ENCODE measurements at regions not wholly inside any gene's neighbourhood (a gene's known extent, or its start where the extent isn't known, plus 50 kb on each side); places are given as distances from the start of the nearest gene placed in this dataset.

DNA sequence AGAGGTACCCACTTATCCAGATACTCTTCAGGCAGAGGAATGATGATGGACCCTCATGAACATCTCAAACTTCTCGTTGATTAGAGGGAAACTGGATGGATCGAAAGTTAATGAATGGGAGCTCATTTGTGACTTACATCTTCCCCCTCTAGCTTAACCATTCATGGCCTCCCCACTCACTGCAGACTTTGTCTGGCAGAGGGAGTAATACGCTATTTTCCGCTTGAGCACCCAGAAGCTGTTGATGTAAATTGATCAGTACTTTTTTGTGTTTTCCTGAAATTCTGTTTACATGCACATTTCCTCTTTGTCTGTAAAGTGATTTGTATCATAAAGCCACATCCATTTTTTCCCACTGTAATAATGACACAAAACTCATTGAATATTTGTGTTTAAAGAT is 239.1 kb upstream of the RBFOX1 start:
- Histone ChIP-seq H3K9me1 (ENCODE audit: control insufficient read depth, extremely low read depth, insufficient read depth, low read length) (no peaks in the 10 kb centered on the region), H3K27ac (ENCODE audit: control insufficient read depth, insufficient read depth, low read length) (no peak overlapping the region), H2AFZ (ENCODE audit: control insufficient read depth, low read length) (no peak overlapping the region), H3K4me3 (ENCODE audit: control insufficient read depth in 2 of 3, extremely low read depth in 1 of 3, insufficient read depth in 2 of 3, low read depth in 1 of 3, low read length in 3 of 3) (no peak overlapping the region), H3K27me3 (ENCODE audit: control insufficient read depth, extremely low read depth, insufficient read depth, low read length) (no peaks in the 10 kb centered on the region), H3K4me1 (ENCODE audit: control insufficient read depth, extremely low read depth, insufficient read depth, low read length) (no peaks in the 10 kb centered on the region), H3K9me3 (ENCODE audit: control insufficient read depth, low read depth, low read length) (peaks cover 2% of the 10 kb centered on the region), H4K20me1 (ENCODE audit: control insufficient read depth, extremely low read depth, insufficient read depth, low read length) (no peaks in the 10 kb centered on the region), H3K79me2 (ENCODE audit: control insufficient read depth, insufficient read depth, low read length) (no peaks in the 10 kb centered on the region), H3K9ac (ENCODE audit: control insufficient read depth, extremely low read depth, insufficient read depth, low read length) (no peak overlapping the region), H3K36me3 (ENCODE audit: control insufficient read depth in 2 of 2, extremely low read depth in 1 of 2, insufficient read depth in 2 of 2, low read length in 2 of 2) (no peaks in the 10 kb centered on the region), H3K4me2 (ENCODE audit: control insufficient read depth, extremely low read depth, insufficient read depth, low read depth, low read length) (no peak overlapping the region)
- TF ChIP-seq, protein P1, sequence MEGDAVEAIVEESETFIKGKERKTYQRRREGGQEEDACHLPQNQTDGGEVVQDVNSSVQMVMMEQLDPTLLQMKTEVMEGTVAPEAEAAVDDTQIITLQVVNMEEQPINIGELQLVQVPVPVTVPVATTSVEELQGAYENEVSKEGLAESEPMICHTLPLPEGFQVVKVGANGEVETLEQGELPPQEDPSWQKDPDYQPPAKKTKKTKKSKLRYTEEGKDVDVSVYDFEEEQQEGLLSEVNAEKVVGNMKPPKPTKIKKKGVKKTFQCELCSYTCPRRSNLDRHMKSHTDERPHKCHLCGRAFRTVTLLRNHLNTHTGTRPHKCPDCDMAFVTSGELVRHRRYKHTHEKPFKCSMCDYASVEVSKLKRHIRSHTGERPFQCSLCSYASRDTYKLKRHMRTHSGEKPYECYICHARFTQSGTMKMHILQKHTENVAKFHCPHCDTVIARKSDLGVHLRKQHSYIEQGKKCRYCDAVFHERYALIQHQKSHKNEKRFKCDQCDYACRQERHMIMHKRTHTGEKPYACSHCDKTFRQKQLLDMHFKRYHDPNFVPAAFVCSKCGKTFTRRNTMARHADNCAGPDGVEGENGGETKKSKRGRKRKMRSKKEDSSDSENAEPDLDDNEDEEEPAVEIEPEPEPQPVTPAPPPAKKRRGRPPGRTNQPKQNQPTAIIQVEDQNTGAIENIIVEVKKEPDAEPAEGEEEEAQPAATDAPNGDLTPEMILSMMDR (optimal IDR thresholded peaks at IDR 0.05 in 1 of 3, IDR thresholded peaks at IDR 0.05 in 1 of 3, conservative IDR thresholded peaks at IDR 0.05 in 1 of 3; ENCODE audit: extremely low read depth in 1 of 3, insufficient read depth in 2 of 3, low read length in 3 of 3), result no peak
- no peak for TF ChIP-seq EZH2 (IDR thresholded peaks at IDR 0.05; ENCODE audit: low read length)
- FAIRE-seq, result no peak
- no peak for DNase-seq (ENCODE audit: low read depth, low spot score)
- dilution Hi-C loops (cut with MboI; ENCODE audit: extremely low pct_ligation_motif_present, low sequenced_read_pairs), result no loop called here

GRCh38 chr16:7090628-7091115 is 242.0 kb upstream of the RBFOX1 start:
- Histone ChIP-seq H3K9me3 (ENCODE audit: control insufficient read depth, low read depth, low read length) (peaks cover 2% of the 10 kb centered on the region), H3K9ac (ENCODE audit: control insufficient read depth, extremely low read depth, insufficient read depth, low read length) (no peak overlapping the region), H3K27me3 (ENCODE audit: control insufficient read depth, extremely low read depth, insufficient read depth, low read length) (no peaks in the 10 kb centered on the region), H3K79me2 (ENCODE audit: control insufficient read depth, insufficient read depth, low read length) (no peaks in the 10 kb centered on the region), H3K4me3 (ENCODE audit: control insufficient read depth in 2 of 3, extremely low read depth in 1 of 3, insufficient read depth in 2 of 3, low read depth in 1 of 3, low read length in 3 of 3) (no peak overlapping the region), H3K9me1 (ENCODE audit: control insufficient read depth, extremely low read depth, insufficient read depth, low read length) (no peaks in the 10 kb centered on the region), H4K20me1 (ENCODE audit: control insufficient read depth, extremely low read depth, insufficient read depth, low read length) (no peaks in the 10 kb centered on the region), H3K27ac (ENCODE audit: control insufficient read depth, insufficient read depth, low read length) (no peak overlapping the region), H3K4me1 (ENCODE audit: control insufficient read depth, extremely low read depth, insufficient read depth, low read length) (no peaks in the 10 kb centered on the region), H3K36me3 (ENCODE audit: control insufficient read depth in 2 of 2, extremely low read depth in 1 of 2, insufficient read depth in 2 of 2, low read length in 2 of 2) (no peaks in the 10 kb centered on the region), H2AFZ (ENCODE audit: control insufficient read depth, low read length) (no peak overlapping the region), H3K4me2 (ENCODE audit: control insufficient read depth, extremely low read depth, insufficient read depth, low read depth, low read length) (no peak overlapping the region)
- DNase-seq (ENCODE audit: low read depth, low spot score) (no peak), FAIRE-seq (no peak)
- dilution Hi-C loops (cut with MboI; ENCODE audit: extremely low pct_ligation_motif_present, low sequenced_read_pairs), result no loop called here
- TF ChIP-seq, protein P1 (optimal IDR thresholded peaks at IDR 0.05 in 1 of 3, IDR thresholded peaks at IDR 0.05 in 1 of 3, conservative IDR thresholded peaks at IDR 0.05 in 1 of 3; ENCODE audit: extremely low read depth in 1 of 3, insufficient read depth in 2 of 3, low read length in 3 of 3), result no peak
- TF ChIP-seq EZH2 (IDR thresholded peaks at IDR 0.05; ENCODE audit: low read length), result no peak

Data from keratinocyte (primary cell).